Fibroblast of mammary gland (primary cell): ENCODE measurements at regions not wholly inside any gene's neighbourhood (a gene's known extent, or its start where the extent isn't known, plus 50 kb on each side); places are given as distances from the start of the nearest gene placed in this dataset.

Experiments used
- DNase-seq: peaks from one replicate; pipeline ENCODE4 v3.0.0-alpha.2; 2010; ENCODE audit warnings: low read depth
- H3K4me3 ChIP-seq: 2 replicates; pipeline ENCODE4 v1.5.1; 2011; ENCODE audit warnings: low read depth, mild to moderate bottlenecking, low read length, moderate library complexity; ENCODE audit not compliant: control insufficient read depth
- TF ChIP-seq, protein P1 (sequence below): conservative IDR thresholded peaks from 2 replicates; pipeline ENCODE4 v1.5.1; 2011; ENCODE audit warnings: low read depth, low read length, inconsistent platforms; ENCODE audit not compliant: control insufficient read depth, insufficient read depth

DNA sequence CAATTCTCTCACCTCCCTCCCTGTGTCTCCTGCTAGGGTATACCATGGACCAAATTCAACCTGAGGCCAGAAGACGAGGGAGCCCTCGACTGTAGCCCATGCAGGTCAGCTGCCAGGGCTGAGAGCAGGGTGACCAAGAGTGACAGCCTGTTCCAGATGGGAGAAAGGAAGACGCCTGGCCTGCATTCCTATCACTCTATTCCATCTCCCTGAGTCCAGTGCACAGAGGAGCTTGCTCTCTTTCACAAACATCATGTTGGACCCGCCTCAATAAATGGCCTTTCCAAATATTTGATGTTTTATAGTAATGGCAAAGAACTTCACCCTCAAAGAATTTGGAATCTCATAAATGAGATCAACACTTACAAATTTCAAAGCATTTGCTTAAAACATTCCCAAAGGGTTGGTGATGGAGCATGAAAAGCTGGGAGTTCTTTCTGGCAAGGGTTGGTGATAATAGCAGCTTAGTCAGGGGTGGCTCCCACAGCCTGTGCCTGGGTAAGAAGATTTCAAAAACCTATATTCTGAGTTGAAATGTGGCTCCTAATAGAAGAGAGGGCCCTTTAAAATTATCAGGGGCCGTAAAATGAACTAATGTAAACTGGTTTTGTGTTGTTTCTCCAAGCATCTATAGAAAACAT lies 393.1 kb downstream of the EFNA5 start:
- DNase-seq = no peak
- TF ChIP-seq, protein P1, sequence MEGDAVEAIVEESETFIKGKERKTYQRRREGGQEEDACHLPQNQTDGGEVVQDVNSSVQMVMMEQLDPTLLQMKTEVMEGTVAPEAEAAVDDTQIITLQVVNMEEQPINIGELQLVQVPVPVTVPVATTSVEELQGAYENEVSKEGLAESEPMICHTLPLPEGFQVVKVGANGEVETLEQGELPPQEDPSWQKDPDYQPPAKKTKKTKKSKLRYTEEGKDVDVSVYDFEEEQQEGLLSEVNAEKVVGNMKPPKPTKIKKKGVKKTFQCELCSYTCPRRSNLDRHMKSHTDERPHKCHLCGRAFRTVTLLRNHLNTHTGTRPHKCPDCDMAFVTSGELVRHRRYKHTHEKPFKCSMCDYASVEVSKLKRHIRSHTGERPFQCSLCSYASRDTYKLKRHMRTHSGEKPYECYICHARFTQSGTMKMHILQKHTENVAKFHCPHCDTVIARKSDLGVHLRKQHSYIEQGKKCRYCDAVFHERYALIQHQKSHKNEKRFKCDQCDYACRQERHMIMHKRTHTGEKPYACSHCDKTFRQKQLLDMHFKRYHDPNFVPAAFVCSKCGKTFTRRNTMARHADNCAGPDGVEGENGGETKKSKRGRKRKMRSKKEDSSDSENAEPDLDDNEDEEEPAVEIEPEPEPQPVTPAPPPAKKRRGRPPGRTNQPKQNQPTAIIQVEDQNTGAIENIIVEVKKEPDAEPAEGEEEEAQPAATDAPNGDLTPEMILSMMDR = no peak
- H3K4me3 ChIP-seq = no peak overlapping the region

DNA sequence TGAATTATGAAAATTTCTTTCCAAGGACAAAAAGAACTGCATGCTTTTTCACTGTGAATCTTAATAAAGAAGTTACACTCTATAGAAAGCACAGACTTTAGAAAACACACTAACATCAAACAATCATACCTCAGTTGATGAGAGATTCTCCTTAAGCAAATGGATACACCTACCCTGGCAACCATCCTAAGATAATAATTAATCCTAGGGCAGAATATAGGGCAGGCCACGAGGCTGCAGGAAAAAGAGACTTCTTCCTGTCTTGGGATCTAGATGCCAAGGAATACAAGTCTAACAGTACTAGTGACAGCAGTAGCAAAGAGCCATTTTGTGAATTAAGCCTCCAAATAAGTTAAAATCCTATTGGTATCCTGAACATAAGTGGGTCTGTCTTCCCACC lies 395.4 kb downstream of the EFNA5 start:
- H3K4me3 ChIP-seq = no peak overlapping the region
- DNase-seq = no peak
- TF ChIP-seq, protein P1 = no peak

DNA sequence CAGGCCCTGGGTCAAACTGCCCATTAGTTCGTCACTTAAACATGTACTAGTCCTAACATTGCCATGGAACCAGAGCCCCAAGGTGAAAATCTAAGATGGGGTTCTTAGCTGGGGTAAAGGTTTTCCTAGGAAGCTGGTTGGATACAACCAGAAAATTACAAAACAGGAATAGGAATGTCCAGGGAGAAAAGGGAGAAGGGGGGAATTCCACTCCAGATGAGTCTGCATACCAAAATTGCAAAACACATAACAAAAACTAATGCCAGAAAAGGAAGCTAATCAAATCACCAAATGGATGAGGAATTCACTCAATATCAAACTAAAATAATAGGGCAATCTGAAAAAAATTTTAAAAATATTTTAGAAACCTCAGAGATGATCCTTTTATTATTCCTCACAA lies 396.2 kb downstream of the EFNA5 start:
- TF ChIP-seq, protein P1 = no peak
- H3K4me3 ChIP-seq = no peak overlapping the region
- peak; percentile 12 for DNase-seq

DNA sequence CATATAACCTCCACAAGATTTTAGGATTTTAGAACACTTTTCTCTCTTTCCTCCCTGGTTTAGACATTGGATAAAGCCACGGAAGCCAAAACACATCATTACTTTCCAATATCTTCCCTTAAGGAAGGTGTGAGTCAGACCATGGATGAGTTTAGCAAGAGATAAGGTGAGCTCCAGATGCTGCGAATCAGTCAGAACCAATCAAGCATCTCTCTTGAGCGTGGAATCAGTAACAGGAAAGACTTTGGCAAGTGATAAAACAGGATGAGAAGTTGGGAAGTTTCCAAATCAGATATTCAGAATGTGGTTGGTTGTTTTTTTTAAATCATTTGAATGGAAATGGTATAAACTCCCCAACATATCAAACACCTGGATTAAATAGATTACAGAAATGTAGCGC lies 397.8 kb downstream of the EFNA5 start:
- no peak overlapping the region for H3K4me3 ChIP-seq
- TF ChIP-seq, protein P1 = no peak
- peak; percentile 3 for DNase-seq

DNA sequence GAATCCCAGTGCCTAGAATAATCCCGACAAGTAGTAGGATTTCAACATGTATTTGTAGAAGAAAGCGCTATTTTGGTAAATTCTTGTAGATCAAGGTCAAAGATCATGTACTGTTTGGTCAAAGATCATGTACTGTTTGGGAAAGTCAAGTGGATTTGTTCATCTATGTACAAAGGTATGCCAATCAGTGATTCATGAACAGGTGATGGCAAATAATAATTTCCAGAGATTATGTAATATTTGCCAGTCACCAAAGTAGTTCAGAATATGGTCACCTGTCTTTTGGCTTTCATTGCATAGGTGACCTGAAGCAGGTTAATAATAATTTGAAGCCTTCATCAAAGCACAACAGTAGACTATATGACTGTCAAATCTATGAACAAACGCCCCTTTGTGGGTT lies 398.2 kb downstream of the EFNA5 start:
- TF ChIP-seq, protein P1 = no peak
- no peak overlapping the region for H3K4me3 ChIP-seq
- DNase-seq = no peak

DNA sequence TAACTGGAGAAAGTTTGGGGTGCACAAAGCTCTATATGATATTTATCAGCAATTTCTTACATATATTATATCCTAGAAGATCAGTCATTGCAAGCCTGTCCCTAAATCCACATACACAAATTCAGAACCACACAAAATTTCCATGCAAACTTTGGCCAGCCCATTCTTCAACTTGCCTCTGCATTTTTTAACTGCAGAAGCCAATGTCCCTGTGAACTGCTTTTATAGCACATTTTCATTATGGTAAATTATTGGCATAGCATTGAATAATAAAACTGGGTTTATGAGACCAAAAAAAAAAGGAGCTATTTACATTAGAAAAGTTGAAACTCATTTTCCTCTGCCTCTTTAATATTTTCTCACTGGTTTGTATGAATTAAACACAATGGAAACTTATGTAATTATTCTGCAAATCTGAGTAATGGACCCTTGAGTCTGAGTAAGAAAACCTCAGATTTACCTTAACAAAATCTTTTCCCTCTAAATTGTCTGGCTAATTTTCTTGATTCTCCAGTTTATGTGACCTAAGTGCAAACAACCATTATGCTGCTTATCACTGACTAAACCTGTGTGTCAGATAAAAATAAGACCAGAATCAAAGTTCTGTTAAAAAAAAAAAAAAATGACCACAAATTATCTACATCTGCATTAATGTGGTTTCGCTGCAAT lies 398.9 kb downstream of the EFNA5 start:
- no peak overlapping the region for H3K4me3 ChIP-seq
- no peak for DNase-seq
- TF ChIP-seq, protein P1 = no peak
